AG04449 (cell line): ENCODE measurements at regions not wholly inside any gene's neighbourhood (a gene's known extent, or its start where the extent isn't known, plus 50 kb on each side); places are given as distances from the start of the nearest gene placed in this dataset.

Experiments
- CTCF ChIA-PET: fragments of 350-600 bp; formaldehyde crosslinking; extraction: SDS; loops from one replicate; lab custom pipeline; 2021; ENCODE audit warnings: antibody characterized with exemption; lab: Yijun Ruan, JAX
- POLR2A ChIA-PET: fragments of 400-600, 350-600 bp; formaldehyde crosslinking; extraction: SDS; loops from one replicate; lab custom pipeline; 2020; ENCODE audit warnings: antibody characterized with exemption, inconsistent platforms; lab: Yijun Ruan, JAX
- DNase-seq: peaks from one replicate; pipeline ENCODE4 v3.0.0-alpha.2; 2010; ENCODE audit warnings: low read depth, low spot score
- H3K4me3 ChIP-seq: 2 replicates; pipeline ENCODE4 v1.5.1; 2011; ENCODE audit warnings: low read depth, mild to moderate bottlenecking, control low read depth, low read length
- TF ChIP-seq, protein P1 (sequence below): IDR thresholded peaks from one replicate; pipeline ENCODE4 v1.5.1; 2011; ENCODE audit warnings: mild to moderate bottlenecking, moderate library complexity, low read length, control low read depth, inconsistent platforms; ENCODE audit not compliant: insufficient read depth; ENCODE audit errors: missing control alignments

DNA sequence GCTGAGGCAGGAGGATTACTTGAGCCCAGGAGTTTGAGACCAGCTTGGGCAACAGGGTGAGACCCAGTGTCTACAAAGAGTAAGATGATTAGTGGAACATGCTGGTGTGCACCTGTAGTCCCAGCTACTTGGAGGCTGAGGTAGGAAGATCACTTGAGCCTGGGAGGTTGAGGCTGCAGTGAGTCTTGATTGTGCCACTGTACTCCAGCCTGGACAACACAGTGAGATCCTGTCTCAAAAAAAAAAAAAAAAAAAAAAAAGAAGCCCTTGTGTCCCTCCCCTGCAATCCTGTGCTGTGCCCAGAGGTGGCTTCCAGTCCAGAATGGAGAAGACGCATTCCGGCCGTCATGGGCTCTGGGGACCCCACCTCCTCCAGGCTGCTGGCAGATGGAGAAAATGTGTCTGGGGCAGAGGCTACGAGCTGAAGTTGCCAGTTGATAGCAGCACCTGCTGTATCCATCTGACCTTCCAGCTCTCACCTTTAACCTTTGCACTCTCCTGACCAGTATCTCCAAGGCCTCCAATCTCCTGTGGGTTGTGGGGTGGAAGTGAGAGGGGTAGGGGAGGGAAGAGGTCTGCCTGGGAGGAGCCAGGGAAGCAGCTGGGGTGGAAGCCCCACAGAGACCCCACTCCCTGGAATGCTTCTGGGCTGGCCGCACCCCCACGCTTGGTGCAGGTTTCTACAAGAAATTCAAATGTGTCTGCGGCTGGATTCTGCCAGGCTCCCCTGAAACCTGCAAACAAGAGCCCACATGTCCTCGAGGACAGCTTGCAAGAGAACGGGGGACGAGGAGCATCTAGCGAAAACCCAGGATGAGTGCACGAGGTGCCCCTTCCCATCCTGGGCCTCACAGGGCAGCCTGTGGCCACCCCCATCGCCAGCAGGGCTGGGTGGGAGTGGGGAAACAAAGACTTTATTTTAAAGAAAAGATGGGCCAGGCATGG, 148.3 kb upstream of the IER5L start:
- ChIA-PET CTCF (no interaction called here), POLR2A (interaction anchor here (1.4 kb wide), 1 partner anchor 8 kb away, joined by 3 read pairs; no protein-coding TSS in a partner anchor)
- H3K4me3 ChIP-seq: no peak overlapping the region
- TF ChIP-seq, protein P1, sequence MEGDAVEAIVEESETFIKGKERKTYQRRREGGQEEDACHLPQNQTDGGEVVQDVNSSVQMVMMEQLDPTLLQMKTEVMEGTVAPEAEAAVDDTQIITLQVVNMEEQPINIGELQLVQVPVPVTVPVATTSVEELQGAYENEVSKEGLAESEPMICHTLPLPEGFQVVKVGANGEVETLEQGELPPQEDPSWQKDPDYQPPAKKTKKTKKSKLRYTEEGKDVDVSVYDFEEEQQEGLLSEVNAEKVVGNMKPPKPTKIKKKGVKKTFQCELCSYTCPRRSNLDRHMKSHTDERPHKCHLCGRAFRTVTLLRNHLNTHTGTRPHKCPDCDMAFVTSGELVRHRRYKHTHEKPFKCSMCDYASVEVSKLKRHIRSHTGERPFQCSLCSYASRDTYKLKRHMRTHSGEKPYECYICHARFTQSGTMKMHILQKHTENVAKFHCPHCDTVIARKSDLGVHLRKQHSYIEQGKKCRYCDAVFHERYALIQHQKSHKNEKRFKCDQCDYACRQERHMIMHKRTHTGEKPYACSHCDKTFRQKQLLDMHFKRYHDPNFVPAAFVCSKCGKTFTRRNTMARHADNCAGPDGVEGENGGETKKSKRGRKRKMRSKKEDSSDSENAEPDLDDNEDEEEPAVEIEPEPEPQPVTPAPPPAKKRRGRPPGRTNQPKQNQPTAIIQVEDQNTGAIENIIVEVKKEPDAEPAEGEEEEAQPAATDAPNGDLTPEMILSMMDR: no peak
- DNase-seq: no peak

DNA sequence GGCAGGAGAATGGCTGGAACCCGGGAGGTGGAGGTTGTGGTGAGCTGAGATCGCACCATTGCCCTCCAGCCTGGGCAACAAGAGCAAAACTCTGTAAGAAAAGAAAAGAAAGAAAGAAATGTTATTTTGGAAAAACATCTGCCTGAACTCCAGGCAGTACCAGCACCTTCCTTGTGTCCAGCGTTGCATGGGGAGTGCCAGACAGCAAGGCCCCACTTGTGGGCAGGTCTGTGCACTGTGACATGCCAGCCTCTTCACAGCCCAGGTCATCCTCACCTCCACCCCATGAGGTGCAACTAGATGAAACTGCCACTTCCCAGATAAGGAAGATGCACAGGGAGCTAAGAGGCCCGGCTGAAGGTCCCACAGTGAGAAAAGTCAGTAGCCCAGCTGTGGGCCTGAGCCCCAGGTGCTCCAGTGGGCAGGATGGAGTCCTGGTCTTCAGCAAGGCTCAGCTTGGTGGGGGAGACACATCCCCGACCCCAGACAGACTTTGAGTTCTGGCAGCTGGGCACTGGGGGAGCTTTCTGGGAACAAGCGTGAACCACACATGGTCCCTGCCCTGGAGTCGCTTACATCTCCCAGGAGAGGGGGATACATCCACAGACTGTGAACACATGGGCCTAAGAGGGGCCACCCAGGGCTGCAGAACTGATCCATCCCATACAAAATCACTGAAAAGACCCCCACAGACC, 146.9 kb upstream of the IER5L start:
- no peak overlapping the region for H3K4me3 ChIP-seq
- TF ChIP-seq, protein P1: no peak
- CTCF ChIA-PET: interaction anchor here (0.7 to 2.5 kb wide), 4 partner anchors 182 to 299 kb away, joined by 3 to 8 read pairs (median 4); no protein-coding TSS in a partner anchor
- POLR2A ChIA-PET: interaction anchor here (1.4 kb wide), 1 partner anchor 9 kb away, joined by 3 read pairs; no protein-coding TSS in a partner anchor
- no peak for DNase-seq

DNA sequence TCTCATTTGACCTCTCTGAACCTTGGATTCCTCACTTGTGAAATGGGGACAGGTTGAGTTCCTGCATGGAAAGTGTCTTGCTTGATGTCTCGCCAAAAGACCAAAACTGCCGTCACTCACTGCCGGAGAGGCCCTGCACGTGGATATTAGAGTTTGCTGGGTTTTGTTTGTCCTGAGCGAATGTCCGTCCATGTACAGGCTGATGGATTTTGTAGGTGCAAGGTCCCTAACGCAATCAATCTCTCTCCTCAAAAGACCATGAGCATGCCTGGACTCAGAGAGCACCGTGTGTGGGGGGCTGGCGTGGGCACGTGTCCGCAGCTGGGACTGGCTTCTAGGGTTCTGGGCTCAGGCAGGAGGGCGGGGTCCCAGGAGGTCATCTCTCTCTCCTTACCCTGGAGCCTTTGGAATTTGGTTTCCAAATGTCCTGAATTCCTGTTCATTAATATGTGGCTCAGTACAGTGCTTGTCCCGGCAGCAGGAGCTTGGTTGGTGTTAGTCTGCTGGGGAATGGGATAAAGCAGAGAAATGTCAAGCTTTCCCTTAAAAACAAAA, 146.0 kb upstream of the IER5L start:
- ChIA-PET POLR2A (interaction anchor here (1.5 kb wide), 1 partner anchor 173 kb away, joined by 7 read pairs; no protein-coding TSS in a partner anchor), CTCF (interaction anchor here (0.7 to 2.5 kb wide), 4 partner anchors 181 to 300 kb away, joined by 3 to 8 read pairs (median 4); no protein-coding TSS in a partner anchor)
- DNase-seq: no peak
- H3K4me3 ChIP-seq: no peak overlapping the region
- TF ChIP-seq, protein P1: no peak

DNA sequence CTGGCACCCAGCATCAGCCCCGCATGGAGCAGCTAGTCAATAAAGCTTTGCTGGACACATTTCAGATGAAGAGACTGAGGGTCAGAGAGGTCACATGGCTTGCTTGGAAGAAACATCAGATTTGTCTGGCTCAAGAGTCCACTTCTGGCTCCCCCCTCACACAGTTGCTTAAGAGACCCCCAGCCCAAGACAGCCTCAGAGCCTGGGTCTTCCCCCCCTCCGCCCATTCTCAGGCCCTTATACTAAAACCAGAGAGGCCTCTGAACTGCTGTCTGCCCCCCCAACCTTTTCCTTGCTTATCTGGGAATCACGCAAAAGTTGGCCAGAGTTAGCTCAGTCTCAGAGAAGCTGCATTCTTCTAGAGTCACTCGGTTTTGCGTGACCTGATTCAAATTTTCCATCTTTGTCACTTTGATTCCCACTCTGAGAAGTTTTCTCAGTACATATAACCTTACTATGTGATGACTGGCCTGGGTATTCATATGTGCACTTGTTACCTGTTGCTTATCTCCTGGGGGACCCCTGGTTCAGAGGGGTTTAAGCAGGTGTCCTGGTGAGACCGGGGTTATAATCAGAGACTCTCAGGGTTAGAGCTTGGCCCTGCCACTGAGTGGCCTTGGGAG, 145.4 kb upstream of the IER5L start:
- DNase-seq: no peak
- H3K4me3 ChIP-seq: no peak overlapping the region
- TF ChIP-seq, protein P1: no peak
- ChIA-PET CTCF (interaction anchor here (1.3 to 2.8 kb wide), 5 partner anchors 46 to 301 kb away, joined by 3 to 12 read pairs (median 4); no protein-coding TSS in a partner anchor), POLR2A (interaction anchor here (1.2 to 1.5 kb wide), 2 partner anchors 146 to 173 kb away, joined by 4 to 7 read pairs; partner anchors contain the start of gene IER5L)

DNA sequence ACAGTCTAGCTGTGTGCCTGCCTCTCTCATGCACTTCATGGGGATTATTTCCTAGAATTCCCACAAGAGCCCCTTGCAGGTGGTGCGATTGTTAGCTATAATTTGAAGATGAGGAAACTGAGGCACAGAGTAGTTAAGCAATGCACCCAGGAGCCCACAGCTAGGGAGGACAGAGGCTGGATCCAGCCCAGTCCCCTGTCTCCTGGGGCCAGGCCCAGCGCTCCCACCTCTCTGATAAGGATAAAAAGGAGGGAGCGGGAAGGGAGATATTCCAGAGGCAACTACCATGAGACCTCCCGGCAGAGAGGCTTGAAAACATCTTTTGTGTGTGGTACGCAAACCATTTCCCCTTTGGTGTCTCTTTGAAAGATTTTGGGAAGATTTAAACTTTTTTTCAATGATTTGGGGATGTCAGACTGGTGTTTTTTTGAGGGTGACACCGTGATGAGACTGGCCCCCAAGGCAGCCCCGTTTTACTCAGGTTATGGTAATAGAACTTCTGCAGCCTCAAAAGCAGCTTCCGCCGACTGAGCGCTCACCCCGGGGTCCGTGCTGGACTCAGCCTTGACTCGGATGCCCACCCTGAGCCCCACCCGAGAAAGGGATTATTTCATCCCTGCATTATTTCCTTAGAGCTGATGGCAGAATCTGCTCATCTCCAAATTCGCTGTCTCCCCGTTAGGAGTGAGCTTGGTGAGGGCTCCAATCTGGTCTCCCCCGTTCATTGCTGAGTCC, 144.7 kb upstream of the IER5L start:
- ChIA-PET POLR2A (interaction anchor here (0.9 to 1.5 kb wide), 3 partner anchors 145 to 191 kb away, joined by 4 to 7 read pairs (median 4); partner anchors contain the start of gene IER5L), CTCF (interaction anchor here (1.3 to 2.8 kb wide), 4 partner anchors 45 to 302 kb away, joined by 3 to 12 read pairs (median 6); no protein-coding TSS in a partner anchor)
- no peak for DNase-seq
- TF ChIP-seq, protein P1: no peak
- no peak overlapping the region for H3K4me3 ChIP-seq
